Astrocyte of the spinal cord (primary cell): ENCODE measurements at regions not wholly inside any gene's neighbourhood (a gene's known extent, or its start where the extent isn't known, plus 50 kb on each side); places are given as distances from the start of the nearest gene placed in this dataset.
"Not testable (repeated sequence)": the region's sequence is repeated elsewhere in the genome, so short reads cannot be mapped to it uniquely, and the experiment has no call there.

ENCODE experiments used
- DNase-seq: peaks from one replicate; pipeline ENCODE4 v3.0.0; 2011; ENCODE audit warnings: low read depth, low spot score
- H3K4me3 ChIP-seq: 2 replicates; pipeline ENCODE4 v1.5.1; 2011; ENCODE audit warnings: low read depth, mild to moderate bottlenecking, low read length, moderate library complexity
- CTCF ChIP-seq: IDR thresholded peaks from 2 replicates; pipeline ENCODE4 v1.5.1; 2012; ENCODE audit warnings: low read depth, mild to moderate bottlenecking, low read length, inconsistent platforms
- in situ Hi-C: cut with HindIII; loops from 2 replicates; pipeline ENCODE4 v1.10.0; 2017; ENCODE audit warnings: low sequenced_read_pairs

DNA sequence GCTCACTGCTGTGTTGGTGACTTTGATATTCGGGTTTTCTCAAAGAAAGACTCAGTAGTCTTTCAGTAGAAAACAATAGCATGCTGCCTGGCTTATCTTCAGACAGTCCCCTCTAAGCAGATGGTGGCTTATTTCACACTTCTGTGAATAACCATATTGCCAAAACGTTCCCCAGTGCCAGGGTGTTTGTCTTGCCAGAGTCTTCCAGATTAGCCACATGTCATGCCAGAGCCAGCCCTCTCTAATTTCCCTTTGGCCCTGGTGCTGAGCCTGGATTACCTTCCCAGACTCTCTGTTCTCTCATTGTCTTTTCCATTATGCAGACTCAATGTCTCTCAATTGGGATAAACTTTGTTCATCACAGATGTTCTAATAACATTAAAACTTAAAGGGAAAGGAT lies 488.0 kb upstream of the ATXN8OS start:
- in situ Hi-C loops: no loop called here
- TF ChIP-seq CTCF: no peak
- no peak overlapping the region for H3K4me3 ChIP-seq
- DNase-seq: no peak

- in situ Hi-C loops: no loop called here
- no peak for TF ChIP-seq CTCF
- DNase-seq: no peak
- no peak overlapping the region for H3K4me3 ChIP-seq
Observed at GRCh38 chr13:69618838-69619237, 488.8 kb upstream of the ATXN8OS start.

GRCh38 chr13:69618393-69618792 lies 489.2 kb upstream of the ATXN8OS start:
- in situ Hi-C loops: no loop called here
- no peak for DNase-seq
- TF ChIP-seq CTCF: no peak
- no peak overlapping the region for H3K4me3 ChIP-seq

GRCh38 chr13:69617587-69617986 lies 490.0 kb upstream of the ATXN8OS start:
- in situ Hi-C loops: no loop called here
- H3K4me3 ChIP-seq: no peak overlapping the region
- no peak for DNase-seq
- no peak for TF ChIP-seq CTCF

- H3K4me3 ChIP-seq: no peak overlapping the region
- TF ChIP-seq CTCF: no peak
- in situ Hi-C loops: no loop called here
- DNase-seq: no peak
Observed at GRCh38 chr13:69616396-69616795, 491.2 kb upstream of the ATXN8OS start.

DNA sequence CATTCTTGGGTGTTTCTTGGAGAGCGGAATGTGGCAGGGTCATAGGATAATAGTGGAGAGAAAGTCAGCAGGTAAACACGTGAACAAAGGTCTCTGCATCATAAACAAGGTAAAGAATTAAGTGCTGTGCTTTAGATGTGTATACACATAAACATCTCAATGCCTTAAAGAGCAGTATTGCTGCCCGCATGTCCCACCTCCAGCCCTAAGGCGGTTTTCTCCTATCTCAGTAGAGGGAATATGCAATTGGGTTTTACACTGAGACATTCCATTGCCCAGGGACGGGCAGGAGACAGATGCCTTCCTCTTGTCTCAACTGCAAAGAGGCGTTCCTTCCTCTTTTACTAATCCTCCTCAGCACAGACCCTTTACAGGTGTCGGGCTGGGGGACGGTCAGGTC lies 492.6 kb upstream of the ATXN8OS start:
- H3K4me3 ChIP-seq, DNase-seq, in situ Hi-C loops: not testable (repeated sequence)

DNA sequence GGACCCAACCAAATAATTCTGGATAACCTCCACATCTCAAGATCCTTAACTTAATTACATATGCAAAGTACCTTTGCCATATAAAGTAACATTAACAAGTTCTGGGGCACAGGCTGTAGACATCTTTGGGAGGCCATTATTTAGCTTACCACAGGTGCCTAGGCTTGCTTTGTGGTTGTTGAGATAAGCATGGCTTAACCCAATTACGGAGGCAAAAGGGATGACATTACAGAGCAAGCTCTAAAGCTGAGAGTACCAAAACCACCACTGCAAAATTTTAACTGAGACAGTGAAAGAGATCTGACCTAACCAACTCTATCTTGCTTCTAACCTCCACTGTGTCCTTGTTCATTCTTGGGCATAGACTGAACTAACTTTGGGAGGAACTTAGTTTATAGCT lies 502.9 kb upstream of the ATXN8OS start:
- TF ChIP-seq CTCF: no peak
- no peak for DNase-seq
- no peak overlapping the region for H3K4me3 ChIP-seq
- in situ Hi-C loops: no loop called here
